Stomach (tissue), 4 donors: ENCODE measurements at regions not wholly inside any gene's neighbourhood (a gene's known extent, or its start where the extent isn't known, plus 50 kb on each side); places are given as distances from the start of the nearest gene placed in this dataset.

Experiments used
- CTCF ChIP-seq, 7 experiments: fragments of 450-650 bp in 4 of 7; fragments of 200-600 bp in 3 of 7; sonication (generic) in 3 of 7; IDR thresholded peaks; one replicate each; pipeline ENCODE4 v1.5.1; 2016 to 2019; ENCODE audit warnings: antibody characterized with exemption in 7 of 7, control low read depth in 2 of 7, mild to moderate bottlenecking in 1 of 7
- EP300 ChIP-seq: sonication (generic); formaldehyde crosslinking; IDR thresholded peaks from one replicate; pipeline ENCODE4 v1.6.1; 2017; ENCODE audit warnings: antibody characterized with exemption
- POLR2A ChIP-seq, 4 donors: fragments of 450-650 bp; IDR thresholded peaks; one replicate each; pipeline ENCODE4 v1.6.1; 2016; ENCODE audit warnings: antibody characterized with exemption in 4 of 4, control low read depth in 2 of 4, mild to moderate bottlenecking in 1 of 4, moderate library complexity in 1 of 4

DNA sequence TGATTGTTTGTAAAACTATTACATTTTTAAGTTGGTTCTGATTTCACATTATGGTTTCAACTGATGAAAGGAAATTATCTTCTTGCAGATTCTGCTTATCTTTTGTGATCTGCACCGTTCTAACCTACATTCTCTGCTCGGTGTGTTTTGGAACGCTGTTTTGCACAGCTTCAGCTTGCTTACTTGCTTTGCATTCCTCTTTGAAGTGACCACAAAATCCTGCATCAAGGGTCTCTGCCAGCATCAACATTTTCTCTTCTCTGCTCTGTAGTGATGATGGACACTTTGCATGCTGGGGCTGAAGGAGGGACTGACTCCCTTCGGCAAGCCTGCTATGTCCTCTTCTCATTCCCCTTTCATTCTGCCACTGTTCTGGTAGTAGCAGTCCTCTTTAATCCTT is 485.2 kb downstream of the FBXO15 start:
- no peak for TF ChIP-seq CTCF (IDR thresholded peaks at IDR 0.05)
- TF ChIP-seq EP300: no peak
- TF ChIP-seq POLR2A (IDR thresholded peaks at IDR 0.05): no peak
